HepG2 (cell line): ENCODE measurements at regions not wholly inside any gene's neighbourhood (a gene's known extent, or its start where the extent isn't known, plus 50 kb on each side); places are given as distances from the start of the nearest gene placed in this dataset.

Source experiments
- ATAC-seq: fragments of 200-7000 bp; cut with Tn5 transposase; 3 replicates; pipeline ENCODE4 v1.9.1; 2020; ENCODE audit warnings: mild to moderate bottlenecking, moderate library complexity
- BruUV-seq: library from RNA; stranded (reverse); fragments of 400-500 nt; replicated peaks from 2 replicates; lab custom pipeline; 2021; lab: Mats Ljungman, UMichigan
- CTCF ChIA-PET: fragments of 300-600 bp; formaldehyde crosslinking; extraction: SDS; loops from one replicate; lab custom pipeline; 2021; ENCODE audit warnings: low total read pairs, inconsistent platforms, low intra/inter-chr PET ratio; lab: Yijun Ruan, JAX
- POLR2A ChIA-PET: fragments of 350-600 bp; sonication (Branson Sonifier 250); formaldehyde crosslinking; loops from one replicate; lab custom pipeline; 2020; ENCODE audit warnings: antibody characterized with exemption, inconsistent platforms; lab: Yijun Ruan, JAX
- DNase-seq: peaks from one replicate; pipeline ENCODE4 v3.0.0-alpha.2; 2015; ENCODE audit warnings: low spot score
- FAIRE-seq: peaks from 3 replicates; lab custom pipeline; 2011; peaks lifted over from hg19 to GRCh38; lab: Jason Lieb, UNC
- H2AFZ ChIP-seq: one replicate; pipeline ENCODE4 v1.6.1; 2011; ENCODE audit warnings: low read length, inconsistent platforms
- H3K27ac ChIP-seq: fragments of 300-600 bp; 3 replicates; pipeline ENCODE4 v1.8.0; 2011; ENCODE audit warnings: mixed run types, mild to moderate bottlenecking, mixed read lengths, low read length, inconsistent platforms; ENCODE audit not compliant: insufficient read depth; ENCODE audit errors: extremely low read length
- H3K27me3 ChIP-seq, 2 experiments: fragments of 200-600 bp in 1 of 2; 2 replicates in 1 of 2; 3 replicates in 1 of 2; pipeline versions ENCODE4 v1.6.0 to v1.8.0; 2011; ENCODE audit warnings: low read length in 2 of 2, mild to moderate bottlenecking in 2 of 2, moderate library complexity in 2 of 2, inconsistent platforms in 1 of 2; ENCODE audit not compliant: insufficient read depth in 2 of 2, control insufficient read depth in 1 of 2
- H3K36me3 ChIP-seq, 2 experiments: fragments of 200-600 bp in 1 of 2; replicated peaks in 1 of 2; 2 replicates in 1 of 2; 3 replicates in 1 of 2; pipeline versions ENCODE4 v1.5.1 to v1.8.0; 2011; ENCODE audit warnings: low read length in 2 of 2, inconsistent platforms in 1 of 2; ENCODE audit not compliant: insufficient read depth in 2 of 2, control insufficient read depth in 1 of 2
- H3K4me1 ChIP-seq: 2 replicates; pipeline ENCODE4 v1.5.1; 2012; ENCODE audit warnings: low read length, inconsistent platforms; ENCODE audit not compliant: insufficient read depth
- H3K4me2 ChIP-seq: 2 replicates; pipeline ENCODE4 v1.6.0; 2011; ENCODE audit warnings: low read depth, low read length, inconsistent platforms
- H3K4me3 ChIP-seq, 3 experiments: fragments of 200-600 bp in 1 of 3; sonication (generic), shearing (Covaris generic) in 1 of 3; replicated peaks in 1 of 3; 2 replicates each; pipeline ENCODE4 v1.5.1; 2011 to 2016; ENCODE audit warnings: low read length in 3 of 3, inconsistent platforms in 2 of 3, low read depth in 2 of 3, mild to moderate bottlenecking in 2 of 3, control low read depth in 1 of 3, mixed read lengths in 1 of 3; ENCODE audit not compliant: insufficient read depth in 1 of 3
- H3K79me2 ChIP-seq: one replicate; pipeline ENCODE4 v1.6.1; 2011; ENCODE audit warnings: low read length, inconsistent platforms; ENCODE audit not compliant: insufficient read depth
- H3K9ac ChIP-seq: 2 replicates; pipeline ENCODE4 v1.6.0; 2011; ENCODE audit warnings: mild to moderate bottlenecking, low read depth, low read length, inconsistent platforms; ENCODE audit not compliant: insufficient read depth
- H3K9me3 ChIP-seq: 2 replicates; pipeline ENCODE4 v1.5.1; 2012; ENCODE audit warnings: mild to moderate bottlenecking, low read length
- H4K20me1 ChIP-seq: 2 replicates; pipeline ENCODE4 v1.6.0; 2011; ENCODE audit warnings: inconsistent platforms, mild to moderate bottlenecking, low read length, moderate library complexity; ENCODE audit not compliant: insufficient read depth
- ADNP ChIP-seq: sonication (generic); formaldehyde crosslinking; IDR thresholded peaks from 2 replicates; pipeline ENCODE4 v1.4.0; 2020; ENCODE audit warnings: missing genetic modification reagents
- JUN ChIP-seq: sonication (generic); formaldehyde crosslinking; IDR thresholded peaks from 2 replicates; pipeline ENCODE4 v1.4.0; 2020; ENCODE audit warnings: mild to moderate bottlenecking, missing genetic modification reagents
- MATR3 ChIP-seq: sonication (generic); formaldehyde crosslinking; IDR thresholded peaks from 2 replicates; pipeline ENCODE4 v1.4.0; 2020; ENCODE audit warnings: missing genetic modification reagents
- MIER2 ChIP-seq: IDR thresholded peaks from 2 replicates; pipeline ENCODE4 v1.6.1; 2016; ENCODE audit warnings: missing biosample characterization, missing genetic modification reagents
- PHB2 ChIP-seq: fragments of 450-650 bp; IDR thresholded peaks from 2 replicates; pipeline ENCODE4 v1.6.1; 2018; ENCODE audit not compliant: partially characterized antibody
- SETDB1 ChIP-seq: sonication (generic); formaldehyde crosslinking; IDR thresholded peaks from 2 replicates; pipeline ENCODE4 v1.5.1; 2020; ENCODE audit warnings: missing genetic modification reagents, mild to moderate bottlenecking, borderline replicate concordance
- SPEN ChIP-seq: sonication (generic); formaldehyde crosslinking; IDR thresholded peaks from 2 replicates; pipeline ENCODE4 v1.5.1; 2020; ENCODE audit warnings: low read depth, mild to moderate bottlenecking, missing genetic modification reagents
- SRSF9 ChIP-seq: fragments of 200-400 bp; formaldehyde crosslinking; IDR thresholded peaks from 2 replicates; pipeline ENCODE4 v1.6.1; 2018; ENCODE audit warnings: borderline replicate concordance, mild to moderate bottlenecking, low read depth, low read length; ENCODE audit not compliant: insufficient read depth, poor library complexity, severe bottlenecking
- ZBTB1 ChIP-seq: sonication (generic); formaldehyde crosslinking; IDR thresholded peaks from 2 replicates; pipeline ENCODE4 v1.4.0; 2020; ENCODE audit warnings: missing genetic modification reagents, borderline replicate concordance
- ZNF333 ChIP-seq: sonication (generic); formaldehyde crosslinking; IDR thresholded peaks from 2 replicates; pipeline ENCODE4 v1.4.0; 2020; ENCODE audit warnings: mild to moderate bottlenecking, missing genetic modification reagents, borderline replicate concordance
- ZNF549 ChIP-seq: sonication (generic); formaldehyde crosslinking; IDR thresholded peaks from 2 replicates; pipeline ENCODE4 v1.5.0; 2020; ENCODE audit warnings: missing genetic modification reagents
- WGBS: methylation state at CpG from one replicate; pipeline ENCODE4 v1.1.6; 2017; ENCODE audit warnings: low lambda C conversion rate; 5-methylcytosine and 5-hydroxymethylcytosine counted together
- in situ Hi-C: cut with HindIII; loops from 2 replicates; pipeline ENCODE4 v1.10.0; 2017; ENCODE audit warnings: low pct_unique_long_range_greater_than_20kb; ENCODE audit not compliant: extremely low pct_ligation_motif_present
- intact Hi-C: fragments of 100-400 bp; cut with micrococcal nuclease; formaldehyde crosslinking; loops from one replicate; pipeline ENCODE4 v1.10.0; 2022; ENCODE audit not compliant: unreplicated experiment
- TF ChIP-seq, protein P1 (sequence below): sonication (generic); formaldehyde crosslinking; IDR thresholded peaks from 2 replicates; pipeline ENCODE4 v1.8.1; 2023; ENCODE audit warnings: missing genetic modification reagents, inconsistent platforms, borderline replicate concordance
- TF ChIP-seq, protein P2 (sequence below): sonication (generic); formaldehyde crosslinking; IDR thresholded peaks from 2 replicates; pipeline ENCODE4 v1.4.0; 2020; ENCODE audit warnings: missing genetic modification reagents, borderline replicate concordance

DNA sequence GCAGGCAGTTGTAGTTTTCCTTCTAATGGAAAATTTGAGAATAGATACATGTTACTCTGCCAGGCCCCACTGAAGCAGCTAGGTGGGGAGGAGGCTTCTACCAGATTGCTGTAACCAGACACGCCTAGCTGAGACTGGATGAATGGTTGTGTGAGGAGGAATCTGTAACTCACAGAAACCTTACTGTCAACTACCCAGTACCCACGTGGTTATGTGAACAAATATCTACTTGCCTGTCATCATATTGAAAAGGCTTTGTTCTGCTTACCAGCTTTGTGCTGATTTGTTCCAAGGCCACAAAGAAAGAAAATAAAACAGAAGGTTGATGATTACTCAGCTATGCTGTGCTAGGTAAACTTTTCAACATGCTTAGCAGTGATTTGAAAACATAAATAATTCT lies 167.2 kb downstream of the CAPZA3 start (continued):
- TF ChIP-seq, protein P1, sequence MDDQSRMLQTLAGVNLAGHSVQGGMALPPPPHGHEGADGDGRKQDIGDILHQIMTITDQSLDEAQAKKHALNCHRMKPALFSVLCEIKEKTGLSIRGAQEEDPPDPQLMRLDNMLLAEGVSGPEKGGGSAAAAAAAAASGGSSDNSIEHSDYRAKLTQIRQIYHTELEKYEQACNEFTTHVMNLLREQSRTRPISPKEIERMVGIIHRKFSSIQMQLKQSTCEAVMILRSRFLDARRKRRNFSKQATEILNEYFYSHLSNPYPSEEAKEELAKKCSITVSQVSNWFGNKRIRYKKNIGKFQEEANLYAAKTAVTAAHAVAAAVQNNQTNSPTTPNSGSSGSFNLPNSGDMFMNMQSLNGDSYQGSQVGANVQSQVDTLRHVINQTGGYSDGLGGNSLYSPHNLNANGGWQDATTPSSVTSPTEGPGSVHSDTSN (CRISPR knock-in tag): no peak

DNA sequence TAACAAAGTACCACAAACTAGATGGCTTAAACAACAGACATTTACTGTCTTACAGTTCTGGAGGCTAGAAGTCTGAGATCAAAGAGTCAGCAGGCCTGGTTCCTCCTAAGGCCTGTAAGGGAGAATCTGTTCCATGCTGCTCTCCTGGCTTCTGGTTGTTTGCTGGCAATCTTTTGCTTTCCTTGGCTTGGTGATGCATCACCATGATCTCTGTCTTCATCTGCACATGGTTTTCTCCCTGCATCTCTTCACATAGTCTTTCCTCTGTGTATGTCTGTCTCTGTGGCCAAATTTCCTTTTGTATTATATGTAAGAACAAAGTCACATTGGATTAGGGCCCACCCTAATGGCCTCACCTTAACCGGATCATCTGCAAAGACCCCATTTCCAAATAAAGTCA lies 168.5 kb downstream of the CAPZA3 start:
- WGBS: 33% methylated on average over 1 of the region's 1 CpG
- no TSS peak for BruUV-seq

DNA sequence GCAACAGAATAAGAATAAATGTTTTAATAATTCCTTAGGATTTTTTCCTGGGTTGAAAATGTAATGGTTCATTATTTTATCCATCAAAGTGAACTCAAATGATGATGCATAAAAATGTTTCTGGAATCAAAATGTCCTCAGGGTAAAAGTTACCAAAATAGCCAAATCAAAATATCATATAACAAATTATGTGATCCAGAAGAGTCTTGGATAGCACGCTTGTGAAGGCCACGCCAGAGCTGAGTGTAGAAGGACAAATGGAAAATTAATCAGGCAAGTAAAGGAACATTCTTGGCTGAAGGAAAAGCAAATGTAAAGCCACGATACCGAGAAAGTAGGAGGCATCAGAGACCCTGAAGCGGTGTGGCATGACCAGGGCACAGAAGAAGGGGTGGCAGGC lies 169.2 kb downstream of the CAPZA3 start:
- in situ Hi-C loops: no loop called here
- POLR2A ChIA-PET: no interaction called here
- CTCF ChIA-PET: no interaction called here

More for the DNA sequence above, 168.5 kb downstream of the CAPZA3 start:
- ATAC-seq: no peak
- Histone ChIP-seq H3K79me2 (no peaks in the 10 kb centered on the region), H3K4me1 (no peaks in the 10 kb centered on the region), H3K36me3 (no peaks in the 10 kb centered on the region), H2AFZ (no peak overlapping the region), H3K27me3 (no peaks in the 10 kb centered on the region), H3K4me3 (no peak overlapping the region), H3K9ac (no peak overlapping the region), H3K9me3 (no peaks in the 10 kb centered on the region), H3K4me2 (no peak overlapping the region), H3K27ac (no peak overlapping the region), H4K20me1 (no peaks in the 10 kb centered on the region)
- CTCF ChIA-PET: no interaction called here
- in situ Hi-C loops: no loop called here
- FAIRE-seq: no peak
- POLR2A ChIA-PET: interaction anchor here (0.5 kb wide), 1 partner anchor 223 kb away, joined by 3 read pairs; no protein-coding TSS in a partner anchor
- TF ChIP-seq SETDB1 (no peak), ADNP (CRISPR knock-in tag) (no peak), PHB2 (no peak), ZBTB1 (CRISPR knock-in tag) (no peak), ZNF333 (CRISPR knock-in tag) (no peak), JUN (CRISPR knock-in tag) (no peak), ZNF549 (CRISPR knock-in tag) (no peak), MATR3 (CRISPR knock-in tag) (no peak), MIER2 (CRISPR knock-in tag) (no peak)
- DNase-seq: no peak
- intact Hi-C loops: no loop called here

More for the DNA sequence above, 169.2 kb downstream of the CAPZA3 start:
- Histone ChIP-seq H3K9me3 (no peaks in the 10 kb centered on the region), H3K79me2 (no peaks in the 10 kb centered on the region), H3K4me3 (no peak overlapping the region), H3K4me1 (no peaks in the 10 kb centered on the region), H3K9ac (no peak overlapping the region), H3K4me2 (no peak overlapping the region), H3K27me3 (no peaks in the 10 kb centered on the region), H2AFZ (no peak overlapping the region), H3K27ac (no peak overlapping the region), H4K20me1 (no peaks in the 10 kb centered on the region), H3K36me3 (no peaks in the 10 kb centered on the region)
- no peak for ATAC-seq
- BruUV-seq: no TSS peak
- no peak for FAIRE-seq
- TF ChIP-seq, protein P2, sequence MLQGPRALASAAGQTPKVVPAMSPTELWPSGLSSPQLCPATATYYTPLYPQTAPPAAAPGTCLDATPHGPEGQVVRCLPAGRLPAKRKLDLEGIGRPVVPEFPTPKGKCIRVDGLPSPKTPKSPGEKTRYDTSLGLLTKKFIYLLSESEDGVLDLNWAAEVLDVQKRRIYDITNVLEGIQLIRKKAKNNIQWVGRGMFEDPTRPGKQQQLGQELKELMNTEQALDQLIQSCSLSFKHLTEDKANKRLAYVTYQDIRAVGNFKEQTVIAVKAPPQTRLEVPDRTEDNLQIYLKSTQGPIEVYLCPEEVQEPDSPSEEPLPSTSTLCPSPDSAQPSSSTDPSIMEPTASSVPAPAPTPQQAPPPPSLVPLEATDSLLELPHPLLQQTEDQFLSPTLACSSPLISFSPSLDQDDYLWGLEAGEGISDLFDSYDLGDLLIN (CRISPR knock-in tag): no peak
- TF ChIP-seq SPEN (CRISPR knock-in tag) (no peak), SRSF9 (no peak)
- WGBS: 19% methylated on average over 5 of the region's 5 CpGs
- intact Hi-C loops: no loop called here
- DNase-seq: no peak
